IMR-90 (cell line): ENCODE measurements at regions not wholly inside any gene's neighbourhood (a gene's known extent, or its start where the extent isn't known, plus 50 kb on each side); places are given as distances from the start of the nearest gene placed in this dataset.

Experiments
- ATAC-seq: fragments of 200-7000 bp; cut with Tn5 transposase; 2 replicates; pipeline ENCODE4 v1.9.1; 2020; ENCODE audit warnings: low read depth, mild to moderate bottlenecking, moderate library complexity
- BruUV-seq: library from RNA; stranded (reverse); fragments of 400-500 nt; replicated peaks from 2 replicates; lab custom pipeline; 2021; lab: Mats Ljungman, UMichigan
- CTCF ChIA-PET: fragments of 300-600 bp; formaldehyde crosslinking; extraction: SDS; loops from one replicate; lab custom pipeline; 2021; ENCODE audit warnings: antibody characterized with exemption; lab: Yijun Ruan, JAX
- POLR2A ChIA-PET: fragments of 300-600 bp; sonication (Branson Sonifier 250); formaldehyde crosslinking; loops from one replicate; lab custom pipeline; 2022; ENCODE audit warnings: antibody characterized with exemption; ENCODE audit not compliant: unreplicated experiment; lab: Charles Lee
- DNase-seq: peaks from one replicate; pipeline ENCODE4 v3.0.0; 2013
- H2AFZ ChIP-seq: replicated peaks from 2 replicates; pipeline ENCODE3; 2013; ENCODE audit warnings: low read length, mild to moderate bottlenecking; ENCODE audit not compliant: poor library complexity
- H2AK5ac ChIP-seq: 2 replicates; pipeline ENCODE4 v1.6.1; 2013; ENCODE audit warnings: low read depth, low read length, inconsistent platforms
- H2AK9ac ChIP-seq: replicated peaks from 2 replicates; pipeline ENCODE3; 2013; ENCODE audit warnings: mild to moderate bottlenecking, low read depth, low read length, moderate library complexity; ENCODE audit not compliant: poor library complexity
- H2BK120ac ChIP-seq: 2 replicates; pipeline ENCODE4 v1.6.1; 2013; ENCODE audit warnings: low read depth, low read length, inconsistent platforms
- H2BK15ac ChIP-seq: 3 replicates; pipeline ENCODE4 v1.6.1; 2013; ENCODE audit warnings: low read depth, low read length, inconsistent platforms
- H2BK20ac ChIP-seq: 2 replicates; pipeline ENCODE4 v1.6.1; 2013; ENCODE audit warnings: low read depth, mild to moderate bottlenecking, inconsistent platforms, low read length, moderate library complexity
- H2BK5ac ChIP-seq: 2 replicates; pipeline ENCODE4 v1.6.1; 2013; ENCODE audit warnings: mild to moderate bottlenecking, low read depth, low read length, inconsistent platforms; ENCODE audit not compliant: poor library complexity, severe bottlenecking
- H3K14ac ChIP-seq: replicated peaks from 2 replicates; pipeline ENCODE4 v1.6.1; 2013; ENCODE audit warnings: low read depth, low read length, inconsistent platforms
- H3K18ac ChIP-seq: 2 replicates; pipeline ENCODE4 v1.6.1; 2013; ENCODE audit warnings: low read depth, low read length, control low read depth
- H3K23ac ChIP-seq: 2 replicates; pipeline ENCODE4 v1.6.1; 2013; ENCODE audit warnings: low read depth, low read length, inconsistent platforms
- H3K27ac ChIP-seq: 2 replicates; pipeline ENCODE4 v1.5.1; 2013; ENCODE audit warnings: mild to moderate bottlenecking, control low read depth, low read length; ENCODE audit not compliant: insufficient read depth
- H3K27me3 ChIP-seq: 2 replicates; pipeline ENCODE4 v1.6.1; 2013; ENCODE audit warnings: low read length; ENCODE audit not compliant: control insufficient read depth, insufficient read depth
- H3K36me3 ChIP-seq: 2 replicates; pipeline ENCODE4 v1.6.1; 2013; ENCODE audit warnings: low read length, mixed read lengths; ENCODE audit not compliant: control insufficient read depth, insufficient read depth
- H3K4ac ChIP-seq: 2 replicates; pipeline ENCODE4 v1.6.1; 2013; ENCODE audit warnings: low read depth, low read length, inconsistent platforms
- H3K4me1 ChIP-seq: 2 replicates; pipeline ENCODE4 v1.6.1; 2013; ENCODE audit warnings: low read length, mixed read lengths; ENCODE audit not compliant: control insufficient read depth, insufficient read depth
- H3K4me2 ChIP-seq: 2 replicates; pipeline ENCODE4 v1.6.1; 2013; ENCODE audit warnings: low read depth, mild to moderate bottlenecking, control low read depth, low read length, moderate library complexity
- H3K4me3 ChIP-seq: 2 replicates; pipeline ENCODE4 v1.5.1; 2013; ENCODE audit warnings: low read depth, mild to moderate bottlenecking, control low read depth, low read length, moderate library complexity; ENCODE audit not compliant: insufficient read depth
- H3K56ac ChIP-seq: 2 replicates; pipeline ENCODE4 v1.6.1; 2013; ENCODE audit warnings: low read length, inconsistent platforms; ENCODE audit not compliant: insufficient read depth; ENCODE audit errors: extremely low read depth
- H3K79me1 ChIP-seq, 2 experiments: 2 replicates each; pipeline ENCODE4 v1.6.1; 2013; ENCODE audit warnings: low read length in 2 of 2, inconsistent platforms in 1 of 2, low read depth in 1 of 2
- H3K9ac ChIP-seq: 2 replicates; pipeline ENCODE4 v1.6.1; 2013; ENCODE audit warnings: low read depth, low read length, control low read depth
- H3K9me1 ChIP-seq: 2 replicates; pipeline ENCODE4 v1.6.1; 2013; ENCODE audit warnings: low read length, inconsistent platforms; ENCODE audit not compliant: insufficient read depth
- H3K9me3 ChIP-seq: 2 replicates; pipeline ENCODE4 v1.6.1; 2013; ENCODE audit warnings: low read length; ENCODE audit not compliant: control insufficient read depth, insufficient read depth
- H4K20me1 ChIP-seq: 2 replicates; pipeline ENCODE4 v1.6.1; 2013; ENCODE audit warnings: low read length, inconsistent platforms; ENCODE audit not compliant: insufficient read depth
- H4K5ac ChIP-seq: 2 replicates; pipeline ENCODE4 v1.6.1; 2013; ENCODE audit warnings: mild to moderate bottlenecking, low read depth, low read length, control low read depth
- H4K8ac ChIP-seq, 2 experiments: 2 replicates each; pipeline ENCODE4 v1.6.1; 2013; ENCODE audit warnings: low read depth in 2 of 2, low read length in 2 of 2, control low read depth in 1 of 2, inconsistent platforms in 1 of 2
- H4K91ac ChIP-seq: 2 replicates; pipeline ENCODE4 v1.6.1; 2013; ENCODE audit warnings: low read depth, low read length, inconsistent platforms; ENCODE audit not compliant: insufficient read depth
- CEBPB ChIP-seq: IDR thresholded peaks from 2 replicates; pipeline ENCODE4 v1.6.1; 2012; ENCODE audit warnings: low read depth, low read length, improper control_type of control experiment
- POLR2A ChIP-seq: IDR thresholded peaks from 2 replicates; pipeline ENCODE4 v1.6.1; 2012; ENCODE audit warnings: mild to moderate bottlenecking, low read depth, low read length
- whole genome bisulfite sequencing, 2 experiments: methylation state at CpG; one replicate each; pipeline versions ENCODE4 v1.1.5 to v1.1.7; 2013; ENCODE audit warnings: missing lambda C conversion rate in 2 of 2; ENCODE audit not compliant: insufficient read length in 1 of 2; ENCODE audit errors: extremely low coverage in 2 of 2; 5-methylcytosine and 5-hydroxymethylcytosine counted together
- dilution Hi-C: fragments of 300-500 bp; cut with HindIII; formaldehyde crosslinking; loops from one replicate; pipeline ENCODE4 v1.14.3; 2018; ENCODE audit warnings: low sequenced_read_pairs; ENCODE audit not compliant: unreplicated experiment
- in situ Hi-C: fragments of 300-500 bp; cut with MboI; formaldehyde crosslinking; loops from 3 replicates; pipeline ENCODE4 v1.14.3; 2019; ENCODE audit warnings: low sequenced_read_pairs, inconsistent platforms, mixed read lengths
- intact Hi-C: fragments of 100-400 bp; cut with micrococcal nuclease; formaldehyde crosslinking; loops from 2 replicates; pipeline ENCODE4 v1.10.0; 2022

- POLR2A ChIA-PET, result no interaction called here
- Histone ChIP-seq H3K9me1 (no peaks in the 10 kb centered on the region), H3K14ac (no peak overlapping the region), H3K4ac (no peak overlapping the region), H3K23ac (no peak overlapping the region), H2AFZ (no peak overlapping the region), H2BK15ac (no peak overlapping the region), H3K79me1 (no peaks in the 10 kb centered on the region), H4K5ac (no peak overlapping the region), H3K27ac (no peak overlapping the region), H2AK9ac (no peak overlapping the region), H3K4me1 (no peaks in the 10 kb centered on the region), H3K36me3 (no peaks in the 10 kb centered on the region), H2BK120ac (no peak overlapping the region), H3K18ac (no peak overlapping the region), H4K91ac (no peak overlapping the region), H3K9me3 (no peaks in the 10 kb centered on the region), H2BK20ac (no peak overlapping the region), H4K8ac (no peak overlapping the region), H4K20me1 (no peaks in the 10 kb centered on the region), H3K4me3 (no peak overlapping the region), H2AK5ac (no peak overlapping the region), H2BK5ac (no peak overlapping the region), H3K4me2 (no peak overlapping the region), H3K9ac (no peak overlapping the region), H3K56ac (no peak overlapping the region), H3K27me3 (no peaks in the 10 kb centered on the region)
- peak; percentile 31 for DNase-seq
- BruUV-seq, result no TSS peak
- dilution Hi-C loops (no loop called here), in situ Hi-C loops (no loop called here), intact Hi-C loops (no loop called here)
- ATAC-seq, result no peak
- TF ChIP-seq CEBPB (peak; percentile 55), POLR2A (no peak)
- CTCF ChIA-PET, result no interaction called here
- no CpG with 5 or more reads among the region's 3 CpGs for WGBS, 2 experiments
Observed at GRCh38 chr9:13485068-13485596, 205.6 kb upstream of the MPDZ start.
